GM12801 (cell line): ENCODE measurements at regions not wholly inside any gene's neighbourhood (a gene's known extent, or its start where the extent isn't known, plus 50 kb on each side); places are given as distances from the start of the nearest gene placed in this dataset.

Source experiments
- CTCF ChIP-seq: IDR thresholded peaks from one replicate; pipeline ENCODE4 v1.5.1; 2011; ENCODE audit warnings: control low read depth; ENCODE audit not compliant: insufficient read length; ENCODE audit errors: extremely low read depth

DNA sequence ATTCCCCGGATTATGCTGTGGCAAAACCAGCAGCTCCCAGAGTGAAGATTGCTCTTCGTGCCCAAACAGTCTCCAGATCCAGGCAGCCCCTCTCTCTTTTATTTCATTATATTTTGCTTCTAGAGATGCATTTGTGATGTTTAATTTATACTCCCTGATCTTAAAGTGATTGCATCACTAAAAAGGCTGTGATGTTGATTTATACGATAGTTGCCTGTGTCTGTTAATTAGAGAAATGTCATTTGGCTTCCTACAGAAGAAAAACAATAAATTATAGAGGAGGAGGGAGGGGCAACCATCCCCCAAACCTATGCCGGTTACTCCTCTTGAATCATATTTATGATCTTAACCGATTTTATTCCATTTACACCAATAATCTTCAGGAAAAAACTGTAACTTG lies 615.3 kb downstream of the TOX3 start:
- TF ChIP-seq CTCF: no peak

GRCh38 chr16:51924744-51925143 lies 622.2 kb downstream of the TOX3 start:
- no peak for TF ChIP-seq CTCF

DNA sequence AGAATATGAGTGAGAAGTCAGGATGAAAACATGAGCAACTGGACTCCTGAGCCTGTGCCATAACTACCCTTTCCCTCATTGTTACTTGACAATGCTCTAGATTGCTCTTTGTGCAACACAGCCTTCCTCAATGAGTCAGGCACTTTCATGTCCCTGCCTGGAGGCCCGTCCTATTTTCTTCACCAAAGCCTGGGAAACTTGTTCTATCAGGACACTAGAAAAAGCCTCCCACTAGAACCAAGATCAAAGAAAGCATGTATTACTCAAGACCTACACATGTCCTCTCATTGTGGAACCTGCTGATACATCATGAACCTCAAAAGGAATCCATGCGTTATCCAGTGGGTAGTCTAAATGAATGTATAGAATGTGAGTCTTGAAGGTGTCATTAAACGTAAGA lies 624.5 kb downstream of the TOX3 start:
- no peak for TF ChIP-seq CTCF

DNA sequence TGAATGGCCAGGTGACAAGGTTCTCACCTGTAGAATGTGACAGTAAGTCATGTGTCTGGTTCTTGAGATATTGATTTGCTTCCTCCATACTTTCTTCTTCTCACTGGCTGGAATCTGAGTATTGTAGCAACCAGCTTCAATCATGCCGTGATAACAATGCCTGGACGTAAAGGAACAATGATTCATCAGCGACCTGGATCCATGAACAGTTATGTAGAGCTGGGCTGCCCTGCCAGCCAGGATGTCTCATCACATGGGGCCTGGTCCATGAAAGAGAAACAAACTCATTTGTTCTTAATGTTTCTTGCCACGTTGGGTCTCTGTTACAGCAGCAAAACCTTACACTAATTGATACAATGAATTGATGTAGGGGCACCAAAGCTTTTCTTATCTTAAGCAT lies 627.2 kb downstream of the TOX3 start:
- TF ChIP-seq CTCF: no peak

GRCh38 chr16:51916814-51917213 lies 630.1 kb downstream of the TOX3 start:
- TF ChIP-seq CTCF: no peak

GRCh38 chr16:51916231-51916630 lies 630.7 kb downstream of the TOX3 start:
- TF ChIP-seq CTCF: no peak

DNA sequence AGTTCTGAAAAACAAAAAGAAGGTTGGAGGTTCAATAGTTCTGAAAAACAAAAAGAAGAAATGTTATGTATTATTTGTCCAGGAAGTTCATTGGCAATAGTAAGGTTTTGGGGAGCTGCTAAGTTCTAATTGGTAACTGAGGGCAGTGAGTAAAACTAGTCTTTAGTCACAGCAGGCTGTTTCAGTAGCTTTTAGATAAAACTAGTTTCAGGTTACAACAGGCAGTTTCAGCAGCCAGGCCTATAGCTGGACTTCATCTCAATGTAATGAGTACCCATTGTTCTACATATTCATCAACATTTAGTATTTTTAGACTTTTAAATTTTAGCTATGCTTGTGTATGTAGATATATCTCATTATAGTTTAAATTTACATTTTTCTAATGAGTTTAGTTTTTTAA lies 639.3 kb downstream of the TOX3 start:
- TF ChIP-seq CTCF: no peak

DNA sequence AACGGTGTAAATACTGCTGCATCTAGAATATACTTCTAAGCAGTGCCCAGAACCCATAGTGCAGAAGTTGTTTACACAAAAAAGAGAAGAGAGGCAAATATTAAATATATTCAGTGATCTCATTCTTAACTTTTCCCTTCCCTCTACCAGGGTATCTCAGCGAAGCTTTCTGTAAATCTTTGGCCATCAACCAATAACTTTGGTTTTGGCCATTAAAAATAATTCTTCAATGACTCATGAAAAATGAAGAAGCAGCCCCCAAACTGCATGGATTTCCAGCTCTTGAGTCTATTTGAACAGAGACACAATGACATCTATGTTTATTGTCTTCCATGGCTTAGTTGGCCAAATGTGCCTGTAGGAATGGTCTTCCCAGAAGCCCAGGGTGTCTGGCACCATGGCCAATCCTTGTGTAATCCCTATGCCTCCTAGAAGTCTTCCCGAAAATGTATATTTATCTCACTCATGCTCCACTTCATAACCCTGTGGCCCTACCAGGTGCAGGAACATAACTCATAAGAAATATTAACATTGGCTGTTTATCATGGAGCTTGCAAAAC lies 646.6 kb downstream of the TOX3 start:
- TF ChIP-seq CTCF: no peak
